Nephron (organoid): ENCODE measurements at regions not wholly inside any gene's neighbourhood (a gene's known extent, or its start where the extent isn't known, plus 50 kb on each side); places are given as distances from the start of the nearest gene placed in this dataset.
A peak's percentile ranks its signal among the peaks of the same experiment; 100 is the strongest.

Experiments
- H3K27ac Mint-ChIP-seq, 3 experiments: 2 replicates each; pipeline ENCODE4 v1.8.0; 2020; ENCODE audit warnings: mixed read lengths in 3 of 3, mild to moderate bottlenecking in 2 of 3, moderate library complexity in 1 of 3
- H3K27me3 Mint-ChIP-seq: 2 replicates; pipeline ENCODE4 v1.8.0; 2021; ENCODE audit warnings: low read depth, mild to moderate bottlenecking, moderate library complexity, mixed read lengths
- H3K36me3 Mint-ChIP-seq: 2 replicates; pipeline ENCODE4 v1.8.0; 2020; ENCODE audit warnings: low read depth, mixed read lengths
- H3K4me1 Mint-ChIP-seq: 2 replicates; pipeline ENCODE4 v1.8.0; 2020; ENCODE audit warnings: mixed read lengths
- H3K4me3 Mint-ChIP-seq, 3 experiments: 2 replicates each; pipeline ENCODE4 v1.8.0; 2020; ENCODE audit warnings: mild to moderate bottlenecking in 3 of 3, mixed read lengths in 3 of 3, moderate library complexity in 2 of 3
- H3K9me3 Mint-ChIP-seq: 2 replicates; pipeline ENCODE4 v1.8.0; 2020; ENCODE audit warnings: mixed read lengths
- TF ChIP-seq, protein P1 (sequence below), 3 experiments: fragments of 200-600 bp; sonication (generic); IDR thresholded peaks; one replicate each; pipeline ENCODE4 v1.5.0; 2021; ENCODE audit warnings: antibody characterized with exemption in 3 of 3; ENCODE audit not compliant: unreplicated experiment in 3 of 3

DNA sequence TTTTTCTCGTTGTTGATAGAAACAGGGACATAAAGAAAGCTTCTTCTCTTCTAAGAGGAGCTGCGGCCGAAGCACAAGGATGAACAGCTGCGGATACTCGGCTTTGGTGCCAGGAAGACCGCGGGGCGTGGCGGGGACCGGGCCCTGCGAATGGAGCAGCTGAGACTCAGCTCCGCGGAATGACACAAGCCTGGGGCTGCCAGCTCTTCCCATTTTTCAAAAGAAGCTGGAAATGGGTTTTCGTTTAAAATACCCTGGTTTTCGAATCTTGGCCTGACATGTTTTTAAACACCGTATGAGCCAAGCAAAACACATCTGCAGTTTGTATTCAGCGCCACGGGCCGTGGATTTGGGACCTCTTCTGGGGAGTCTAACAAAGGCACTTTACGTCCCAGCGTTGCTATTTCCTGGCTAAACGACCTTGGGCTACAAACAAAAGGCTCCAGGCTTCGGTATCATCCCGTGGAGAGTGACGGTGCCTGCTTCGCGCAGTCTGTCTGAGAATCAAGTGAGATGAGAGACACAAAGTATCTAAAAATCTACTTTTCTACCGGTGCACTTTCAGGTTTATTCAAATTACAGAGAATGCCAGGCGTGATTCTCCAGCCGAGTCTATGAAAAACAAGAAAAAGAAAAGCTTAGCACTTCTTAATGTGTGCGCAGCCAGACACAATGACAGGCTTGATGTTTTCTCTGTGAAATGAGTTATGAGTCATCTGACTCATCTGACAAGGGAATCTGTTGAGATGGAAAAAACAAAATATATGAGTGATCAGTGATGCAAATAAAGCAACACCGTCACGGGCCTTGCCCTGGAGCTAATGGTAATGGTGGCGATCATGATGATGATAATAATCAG lies 114.0 kb upstream of the TMEM132D start:
- peaks cover 16% of the 10 kb centered on the region for H3K27me3 Mint-ChIP-seq
- no peaks in the 10 kb centered on the region for H3K9me3 Mint-ChIP-seq
- peaks cover 16% of the 10 kb centered on the region for H3K4me1 Mint-ChIP-seq
- TF ChIP-seq, protein P1, sequence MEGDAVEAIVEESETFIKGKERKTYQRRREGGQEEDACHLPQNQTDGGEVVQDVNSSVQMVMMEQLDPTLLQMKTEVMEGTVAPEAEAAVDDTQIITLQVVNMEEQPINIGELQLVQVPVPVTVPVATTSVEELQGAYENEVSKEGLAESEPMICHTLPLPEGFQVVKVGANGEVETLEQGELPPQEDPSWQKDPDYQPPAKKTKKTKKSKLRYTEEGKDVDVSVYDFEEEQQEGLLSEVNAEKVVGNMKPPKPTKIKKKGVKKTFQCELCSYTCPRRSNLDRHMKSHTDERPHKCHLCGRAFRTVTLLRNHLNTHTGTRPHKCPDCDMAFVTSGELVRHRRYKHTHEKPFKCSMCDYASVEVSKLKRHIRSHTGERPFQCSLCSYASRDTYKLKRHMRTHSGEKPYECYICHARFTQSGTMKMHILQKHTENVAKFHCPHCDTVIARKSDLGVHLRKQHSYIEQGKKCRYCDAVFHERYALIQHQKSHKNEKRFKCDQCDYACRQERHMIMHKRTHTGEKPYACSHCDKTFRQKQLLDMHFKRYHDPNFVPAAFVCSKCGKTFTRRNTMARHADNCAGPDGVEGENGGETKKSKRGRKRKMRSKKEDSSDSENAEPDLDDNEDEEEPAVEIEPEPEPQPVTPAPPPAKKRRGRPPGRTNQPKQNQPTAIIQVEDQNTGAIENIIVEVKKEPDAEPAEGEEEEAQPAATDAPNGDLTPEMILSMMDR (IDR thresholded peaks at IDR 0.05; ENCODE audit: unreplicated experiment in 3 of 3) = no peak
- peak overlapping the region in 2 of 3 experiments; percentile 7 to 47 for H3K27ac Mint-ChIP-seq
- no peak overlapping the region for H3K4me3 Mint-ChIP-seq
- H3K36me3 Mint-ChIP-seq = no peaks in the 10 kb centered on the region

DNA sequence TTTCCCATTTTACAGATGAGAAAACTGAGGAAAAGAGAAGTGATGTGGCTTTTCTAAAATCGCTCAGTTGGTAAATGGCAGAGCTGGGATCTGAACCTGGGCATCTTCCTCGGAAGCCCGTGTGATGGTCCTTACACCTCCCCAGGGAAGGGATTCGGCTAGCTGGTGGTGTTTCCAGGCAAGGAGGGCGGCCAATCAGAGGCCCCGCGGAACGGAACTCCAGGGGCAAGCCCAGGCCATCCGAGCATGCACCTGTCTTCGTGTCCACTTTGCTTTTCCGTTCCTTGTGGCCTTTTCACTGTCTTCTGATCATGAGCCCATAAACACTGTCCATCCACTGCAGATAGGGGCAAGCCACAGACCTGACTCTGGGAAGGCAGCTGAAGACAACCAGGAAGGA lies 114.8 kb upstream of the TMEM132D start:
- H3K4me1 Mint-ChIP-seq = peaks cover 16% of the 10 kb centered on the region
- no peak overlapping the region for H3K4me3 Mint-ChIP-seq
- H3K27ac Mint-ChIP-seq = no peak overlapping the region
- H3K27me3 Mint-ChIP-seq = peaks cover 24% of the 10 kb centered on the region
- no peaks in the 10 kb centered on the region for H3K9me3 Mint-ChIP-seq
- no peaks in the 10 kb centered on the region for H3K36me3 Mint-ChIP-seq
- TF ChIP-seq, protein P1 (IDR thresholded peaks at IDR 0.05; ENCODE audit: unreplicated experiment in 3 of 3) = no peak

DNA sequence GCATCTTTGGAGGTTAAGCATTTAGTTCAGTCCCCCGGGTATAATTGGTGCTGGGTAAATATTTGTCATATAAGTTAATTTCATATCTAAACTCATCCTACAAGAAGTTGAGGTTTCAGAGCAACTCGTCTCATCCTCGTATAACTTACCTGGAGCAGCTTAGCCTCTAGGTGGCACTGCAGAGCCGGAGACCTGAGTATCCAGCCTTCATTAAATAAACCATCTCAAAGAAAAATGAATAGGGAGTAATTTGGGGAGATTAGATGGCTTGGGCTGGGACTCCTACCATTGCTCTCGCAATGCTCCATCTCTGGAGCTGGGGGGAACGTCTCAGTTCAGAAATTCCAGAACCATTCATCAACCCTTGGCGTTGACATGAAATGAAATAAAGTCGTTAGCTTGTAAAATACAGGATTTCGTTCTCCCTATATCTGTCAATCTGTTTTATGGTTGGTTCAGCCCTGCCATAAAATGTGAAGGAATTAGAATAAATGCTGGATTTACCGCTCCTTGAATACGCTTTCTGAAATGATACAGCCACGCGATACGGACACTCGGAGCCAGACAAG lies 122.9 kb upstream of the TMEM132D start:
- Mint-ChIP-seq H3K27ac (no peak overlapping the region), H3K4me1 (no peaks in the 10 kb centered on the region), H3K27me3 (peaks cover 60% of the 10 kb centered on the region), H3K36me3 (no peaks in the 10 kb centered on the region), H3K4me3 (no peak overlapping the region), H3K9me3 (no peaks in the 10 kb centered on the region)
- TF ChIP-seq, protein P1 (IDR thresholded peaks at IDR 0.05; ENCODE audit: unreplicated experiment in 3 of 3) = peak; percentile 52 to 75 (median 65)

DNA sequence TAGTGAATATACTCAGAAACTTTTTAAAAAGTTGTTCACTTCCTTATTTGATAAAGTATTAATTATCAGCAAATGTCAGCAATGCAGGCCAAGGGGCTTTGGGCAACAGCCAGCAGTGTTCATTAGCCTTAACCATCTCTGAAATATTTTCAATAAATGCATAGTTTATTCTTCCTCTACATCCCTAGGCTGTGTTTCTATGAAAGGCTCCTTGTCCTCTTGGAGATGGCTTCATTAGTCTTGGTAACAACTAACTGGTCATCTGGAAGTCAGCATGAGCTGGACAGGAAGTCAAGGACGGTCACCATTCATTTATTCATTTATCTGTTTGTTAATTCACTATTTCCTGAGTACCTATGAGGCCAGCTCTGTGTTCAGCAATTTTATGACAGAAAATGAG lies 124.0 kb upstream of the TMEM132D start:
- Mint-ChIP-seq H3K27me3 (peaks cover 65% of the 10 kb centered on the region), H3K4me3 (no peak overlapping the region), H3K36me3 (no peaks in the 10 kb centered on the region), H3K4me1 (no peaks in the 10 kb centered on the region), H3K9me3 (no peaks in the 10 kb centered on the region), H3K27ac (no peak overlapping the region)
- TF ChIP-seq, protein P1 (IDR thresholded peaks at IDR 0.05; ENCODE audit: unreplicated experiment in 3 of 3) = no peak

DNA sequence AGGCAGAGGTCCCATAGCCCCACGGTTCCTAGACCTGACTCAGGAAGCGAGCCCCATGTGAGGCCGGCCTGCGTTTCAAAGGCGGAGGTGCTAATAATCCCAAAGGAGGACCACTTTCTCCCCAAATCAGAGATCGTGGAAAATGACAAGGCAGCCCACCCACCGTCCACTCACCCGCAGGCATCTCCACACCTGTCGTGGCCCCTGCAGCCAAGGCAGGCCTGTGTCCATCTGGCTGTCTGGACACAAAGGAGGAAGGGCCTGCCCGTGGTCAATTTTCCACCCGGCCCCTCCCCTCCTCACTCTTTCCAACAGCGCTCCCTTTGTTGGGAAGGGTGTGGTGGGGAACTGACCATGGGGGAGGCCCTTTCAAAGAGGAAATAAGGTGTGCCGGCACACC lies 125.3 kb upstream of the TMEM132D start:
- H3K27me3 Mint-ChIP-seq = peaks cover 65% of the 10 kb centered on the region

More for the DNA sequence above, 125.3 kb upstream of the TMEM132D start:
- H3K36me3 Mint-ChIP-seq = no peaks in the 10 kb centered on the region
- H3K27ac Mint-ChIP-seq = no peak overlapping the region
- no peaks in the 10 kb centered on the region for H3K9me3 Mint-ChIP-seq
- TF ChIP-seq, protein P1 (IDR thresholded peaks at IDR 0.05; ENCODE audit: unreplicated experiment in 3 of 3) = no peak
- no peak overlapping the region for H3K4me3 Mint-ChIP-seq
- no peaks in the 10 kb centered on the region for H3K4me1 Mint-ChIP-seq
